ENCODE measurements at regions not wholly inside any gene's neighbourhood (a gene's known extent, or its start where the extent isn't known, plus 50 kb on each side); places are given as distances from the start of the nearest gene placed in this dataset.

- TF ChIP-seq, protein P1, sequence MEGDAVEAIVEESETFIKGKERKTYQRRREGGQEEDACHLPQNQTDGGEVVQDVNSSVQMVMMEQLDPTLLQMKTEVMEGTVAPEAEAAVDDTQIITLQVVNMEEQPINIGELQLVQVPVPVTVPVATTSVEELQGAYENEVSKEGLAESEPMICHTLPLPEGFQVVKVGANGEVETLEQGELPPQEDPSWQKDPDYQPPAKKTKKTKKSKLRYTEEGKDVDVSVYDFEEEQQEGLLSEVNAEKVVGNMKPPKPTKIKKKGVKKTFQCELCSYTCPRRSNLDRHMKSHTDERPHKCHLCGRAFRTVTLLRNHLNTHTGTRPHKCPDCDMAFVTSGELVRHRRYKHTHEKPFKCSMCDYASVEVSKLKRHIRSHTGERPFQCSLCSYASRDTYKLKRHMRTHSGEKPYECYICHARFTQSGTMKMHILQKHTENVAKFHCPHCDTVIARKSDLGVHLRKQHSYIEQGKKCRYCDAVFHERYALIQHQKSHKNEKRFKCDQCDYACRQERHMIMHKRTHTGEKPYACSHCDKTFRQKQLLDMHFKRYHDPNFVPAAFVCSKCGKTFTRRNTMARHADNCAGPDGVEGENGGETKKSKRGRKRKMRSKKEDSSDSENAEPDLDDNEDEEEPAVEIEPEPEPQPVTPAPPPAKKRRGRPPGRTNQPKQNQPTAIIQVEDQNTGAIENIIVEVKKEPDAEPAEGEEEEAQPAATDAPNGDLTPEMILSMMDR (IDR thresholded peaks at IDR 0.05): no peak
- TF ChIP-seq EP300 (IDR thresholded peaks at IDR 0.05): no peak
These were observed 77.5 kb upstream of the GATA5 start for GRCh38 chr20:62553136-62553837.
